Transverse colon (tissue), 4 donors: ENCODE measurements at regions not wholly inside any gene's neighbourhood (a gene's known extent, or its start where the extent isn't known, plus 50 kb on each side); places are given as distances from the start of the nearest gene placed in this dataset.

Experiments
- DNase-seq: peaks from one replicate; pipeline ENCODE4 v3.0.0-alpha.2; 2019
- H3K27ac ChIP-seq, 4 donors: fragments of 200-600 bp; sonication (generic); 2 replicates each; pipeline ENCODE4 v1.5.1; 2016 to 2018; ENCODE audit warnings: inconsistent platforms in 4 of 4
- H3K27me3 ChIP-seq: fragments of 200-600 bp; sonication (generic); 2 replicates; pipeline ENCODE4 v1.5.1; 2017; ENCODE audit warnings: inconsistent platforms
- H3K36me3 ChIP-seq, 4 donors: fragments of 200-600 bp; sonication (generic); 2 replicates each; pipeline ENCODE4 v1.5.1; 2017 to 2019; ENCODE audit warnings: inconsistent platforms in 4 of 4
- H3K4me1 ChIP-seq, 4 donors: fragments of 200-600 bp; sonication (generic); 2 replicates each; pipeline ENCODE4 v1.5.1; 2017 to 2020; ENCODE audit warnings: inconsistent platforms in 4 of 4
- H3K4me3 ChIP-seq, 4 donors: fragments of 200-600 bp; sonication (generic); 1 replicate in 1 of 4; 2 replicates in 3 of 4; pipeline versions ENCODE4 v1.5.1 to v1.6.1; 2017 to 2019; ENCODE audit warnings: inconsistent platforms in 4 of 4
- H3K9me3 ChIP-seq, 2 donors: fragments of 200-600 bp; sonication (generic); 2 replicates each; pipeline ENCODE4 v1.5.1; 2017 to 2019; ENCODE audit warnings: inconsistent platforms in 2 of 2
- CTCF ChIP-seq, 5 experiments: fragments of 200-600 bp in 3 of 5; fragments of 450-650 bp in 2 of 5; sonication (generic) in 3 of 5; IDR thresholded peaks; 1 replicate in 2 of 5; 2 replicates in 3 of 5; pipeline ENCODE4 v1.5.1; 2016 to 2017; ENCODE audit warnings: antibody characterized with exemption in 5 of 5, inconsistent platforms in 3 of 5, mild to moderate bottlenecking in 2 of 5, moderate library complexity in 1 of 5
- EP300 ChIP-seq: sonication (generic); formaldehyde crosslinking; IDR thresholded peaks from one replicate; pipeline ENCODE4 v1.6.1; 2017; ENCODE audit warnings: antibody characterized with exemption, low read depth
- POLR2A ChIP-seq: fragments of 450-650 bp; IDR thresholded peaks from one replicate; pipeline ENCODE4 v1.6.1; 2016; ENCODE audit warnings: antibody characterized with exemption, mild to moderate bottlenecking, moderate library complexity
- POLR2AphosphoS5 ChIP-seq, 3 donors: sonication (generic); formaldehyde crosslinking; IDR thresholded peaks; one replicate each; pipeline ENCODE4 v1.6.1; 2016; ENCODE audit warnings: antibody characterized with exemption in 3 of 3
- WGBS, 2 donors: methylation state at CpG; one replicate each; pipeline ENCODE4 v1.1.5; 2018; ENCODE audit warnings: low coverage in 1 of 2; 5-methylcytosine and 5-hydroxymethylcytosine counted together
- in situ Hi-C, 4 donors: fragments of 200-750 bp; cut with MboI; loops; one replicate each; pipeline versions ENCODE4 v1.15.0 to v1.15.1; 2017; ENCODE audit warnings: low sequenced_read_pairs in 3 of 4, low pct_ligation_motif_present in 1 of 4, low pct_unique_long_range_greater_than_20kb in 1 of 4
- intact Hi-C: fragments of 100-400 bp; cut with DNase I; formaldehyde crosslinking; loops from one replicate; pipeline ENCODE4 v1.15.1; 2023; ENCODE audit warnings: low total_unique reads

GRCh38 chr2:128797937-128798336 is 479.3 kb upstream of the HS6ST1 start:
- Histone ChIP-seq H3K9me3 (no peaks in the 10 kb centered on the region), H3K4me1 (no peaks in the 10 kb centered on the region)
- WGBS, 2 donors, result 74% methylated on average over 6 of the region's 6 CpGs; no CpG with 5 or more reads in 1 of the 2 donors

GRCh38 chr2:128798502-128799283 is 480.0 kb upstream of the HS6ST1 start:
- no peak overlapping the region for H3K27ac ChIP-seq
- intact Hi-C loops, result no loop called here
- H3K36me3 ChIP-seq, result no peaks in the 10 kb centered on the region
- no peaks in the 10 kb centered on the region for H3K4me1 ChIP-seq
- WGBS, 2 donors, result 75% methylated on average over 9 of the region's 9 CpGs; no CpG with 5 or more reads in 1 of the 2 donors
- no peak for DNase-seq
- no peak overlapping the region for H3K4me3 ChIP-seq
- H3K9me3 ChIP-seq, result no peaks in the 10 kb centered on the region
- in situ Hi-C loops, result no loop called here
- H3K27me3 ChIP-seq, result no peaks in the 10 kb centered on the region
- no peak for TF ChIP-seq POLR2AphosphoS5 (IDR thresholded peaks at IDR 0.05)
- no peak for TF ChIP-seq EP300
- TF ChIP-seq POLR2A, result no peak

More at GRCh38 chr2:128797937-128798336, 479.3 kb upstream of the HS6ST1 start:
- TF ChIP-seq POLR2AphosphoS5 (IDR thresholded peaks at IDR 0.05) (no peak), CTCF (IDR thresholded peaks at IDR 0.05) (no peak), POLR2A (no peak), EP300 (no peak)
- in situ Hi-C loops (no loop called here), intact Hi-C loops (no loop called here)
- DNase-seq, result no peak
- H3K36me3 ChIP-seq, result no peaks in the 10 kb centered on the region
- no peak overlapping the region for H3K27ac ChIP-seq
- no peak overlapping the region for H3K4me3 ChIP-seq
- H3K27me3 ChIP-seq, result no peaks in the 10 kb centered on the region

- in situ Hi-C loops (no loop called here), intact Hi-C loops (no loop called here)
- Histone ChIP-seq H3K4me1 (no peaks in the 10 kb centered on the region), H3K4me3 (no peak overlapping the region), H3K9me3 (no peaks in the 10 kb centered on the region), H3K36me3 (no peaks in the 10 kb centered on the region), H3K27me3 (no peaks in the 10 kb centered on the region), H3K27ac (no peak overlapping the region)
- 67% methylated on average over 1 of the region's 1 CpG; no CpG with 5 or more reads in 1 of the 2 donors for WGBS, 2 donors
- no peak for DNase-seq
- TF ChIP-seq EP300 (no peak), POLR2A (no peak), CTCF (IDR thresholded peaks at IDR 0.05) (no peak)
Measured at GRCh38 chr2:128799284-128799552, 480.6 kb upstream of the HS6ST1 start.

- H3K36me3 ChIP-seq, result no peaks in the 10 kb centered on the region
- WGBS, 2 donors, result 74% methylated on average over 2 of the region's 2 CpGs; no CpG with 5 or more reads in 1 of the 2 donors
- intact Hi-C loops, result no loop called here
Measured at GRCh38 chr2:128799730-128800129, 481.1 kb upstream of the HS6ST1 start.

More at GRCh38 chr2:128799730-128800129, 481.1 kb upstream of the HS6ST1 start:
- Histone ChIP-seq H3K4me3 (no peak overlapping the region), H3K27ac (no peak overlapping the region), H3K27me3 (no peaks in the 10 kb centered on the region), H3K4me1 (no peaks in the 10 kb centered on the region), H3K9me3 (no peaks in the 10 kb centered on the region)
- DNase-seq, result no peak
- TF ChIP-seq CTCF (IDR thresholded peaks at IDR 0.05) (no peak), POLR2AphosphoS5 (IDR thresholded peaks at IDR 0.05) (no peak), EP300 (no peak)
- in situ Hi-C loops, result no loop called here
